GM12864 (cell line): ENCODE measurements at regions not wholly inside any gene's neighbourhood (a gene's known extent, or its start where the extent isn't known, plus 50 kb on each side); places are given as distances from the start of the nearest gene placed in this dataset.
"Not testable (repeated sequence)": the region's sequence is repeated elsewhere in the genome, so short reads cannot be mapped to it uniquely, and the experiment has no call there.

ENCODE experiments used
- DNase-seq: peaks from one replicate; pipeline ENCODE4 v3.0.0-alpha.2; 2011; ENCODE audit warnings: low read depth
- H3K4me3 ChIP-seq: 2 replicates; pipeline ENCODE4 v1.5.1; 2011; ENCODE audit warnings: mild to moderate bottlenecking, low read depth, low read length, control low read depth
- TF ChIP-seq, protein P1 (sequence below): IDR thresholded peaks from 2 replicates; pipeline ENCODE4 v1.5.1; 2011; ENCODE audit warnings: low read depth, mild to moderate bottlenecking, moderate library complexity, low read length, control low read depth, inconsistent platforms; ENCODE audit errors: missing control alignments

DNA sequence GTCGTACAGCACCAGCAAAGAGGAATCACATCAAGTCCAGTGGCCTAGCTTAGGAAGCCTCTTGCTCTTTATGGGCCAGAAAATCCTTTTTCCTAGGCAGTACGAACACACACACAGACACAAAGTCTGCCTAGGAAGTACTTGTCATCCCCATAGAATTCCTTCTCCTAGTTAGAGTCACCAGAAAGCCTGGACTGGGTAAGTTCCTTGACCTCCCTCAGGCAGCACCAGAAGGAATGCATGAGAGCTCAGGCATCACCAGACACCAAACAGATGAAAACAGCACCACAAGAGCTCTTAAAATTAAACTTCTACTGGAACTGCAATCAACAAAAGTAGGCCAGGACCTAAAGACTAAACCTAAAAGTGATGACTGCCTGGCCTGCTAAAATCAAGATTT is 192.9 kb upstream of the CCDC54 start:
- TF ChIP-seq, protein P1, sequence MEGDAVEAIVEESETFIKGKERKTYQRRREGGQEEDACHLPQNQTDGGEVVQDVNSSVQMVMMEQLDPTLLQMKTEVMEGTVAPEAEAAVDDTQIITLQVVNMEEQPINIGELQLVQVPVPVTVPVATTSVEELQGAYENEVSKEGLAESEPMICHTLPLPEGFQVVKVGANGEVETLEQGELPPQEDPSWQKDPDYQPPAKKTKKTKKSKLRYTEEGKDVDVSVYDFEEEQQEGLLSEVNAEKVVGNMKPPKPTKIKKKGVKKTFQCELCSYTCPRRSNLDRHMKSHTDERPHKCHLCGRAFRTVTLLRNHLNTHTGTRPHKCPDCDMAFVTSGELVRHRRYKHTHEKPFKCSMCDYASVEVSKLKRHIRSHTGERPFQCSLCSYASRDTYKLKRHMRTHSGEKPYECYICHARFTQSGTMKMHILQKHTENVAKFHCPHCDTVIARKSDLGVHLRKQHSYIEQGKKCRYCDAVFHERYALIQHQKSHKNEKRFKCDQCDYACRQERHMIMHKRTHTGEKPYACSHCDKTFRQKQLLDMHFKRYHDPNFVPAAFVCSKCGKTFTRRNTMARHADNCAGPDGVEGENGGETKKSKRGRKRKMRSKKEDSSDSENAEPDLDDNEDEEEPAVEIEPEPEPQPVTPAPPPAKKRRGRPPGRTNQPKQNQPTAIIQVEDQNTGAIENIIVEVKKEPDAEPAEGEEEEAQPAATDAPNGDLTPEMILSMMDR: no peak
- DNase-seq: no peak
- no peak overlapping the region for H3K4me3 ChIP-seq

GRCh38 chr3:107188262-107188661 is 189.0 kb upstream of the CCDC54 start:
- DNase-seq: no peak
- H3K4me3 ChIP-seq: no peak overlapping the region
- TF ChIP-seq, protein P1: no peak

DNA sequence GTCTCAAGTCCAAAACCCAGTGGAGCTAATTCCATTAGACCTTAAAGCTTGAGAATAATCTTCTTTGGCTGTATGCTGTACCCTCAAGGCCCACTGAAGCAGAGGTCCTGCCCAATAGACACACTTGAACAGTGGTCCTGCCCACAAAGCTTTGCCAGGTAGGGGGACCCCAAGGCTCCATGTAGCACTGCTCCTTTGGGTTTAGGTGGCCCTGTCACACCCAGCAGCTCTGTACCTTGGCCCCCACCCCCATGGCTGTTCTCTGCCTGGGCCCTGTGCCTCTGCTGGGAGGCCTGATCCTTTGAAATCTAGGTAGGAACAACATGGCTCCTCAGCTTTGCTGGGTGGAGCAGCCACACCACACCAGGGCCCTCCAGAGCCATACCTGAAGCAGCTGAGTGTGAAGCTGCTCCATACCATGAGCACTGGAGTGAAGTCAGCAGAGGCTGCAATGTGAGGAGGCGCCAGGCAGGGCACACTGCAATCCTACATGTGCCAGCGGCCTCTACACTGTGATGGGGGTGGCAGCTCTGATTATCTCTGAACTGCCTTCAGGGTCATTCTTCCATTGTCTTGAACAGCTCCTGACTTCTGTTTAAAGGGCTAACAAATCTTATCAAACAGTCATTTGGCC is 188.0 kb upstream of the CCDC54 start:
- DNase-seq: no peak
- no peak overlapping the region for H3K4me3 ChIP-seq
- TF ChIP-seq, protein P1: no peak

DNA sequence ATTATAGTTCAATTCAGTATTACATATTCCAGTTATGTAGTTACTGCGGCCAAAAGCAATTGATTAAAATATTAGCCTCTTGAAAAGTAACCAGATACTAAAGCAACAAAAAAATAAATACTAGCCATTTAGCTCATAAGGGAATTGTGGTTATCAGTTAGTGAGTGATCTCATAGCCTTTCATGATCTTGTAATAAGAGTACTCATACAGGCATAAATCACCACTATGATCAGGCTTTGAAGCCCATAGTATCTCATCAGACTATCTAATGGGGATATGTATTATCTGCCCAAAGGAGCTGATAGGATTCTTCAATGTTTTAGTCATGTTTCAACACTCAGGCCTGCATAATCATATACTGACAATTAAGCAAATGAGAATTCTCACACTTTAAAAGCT is 184.1 kb upstream of the CCDC54 start:
- DNase-seq: no peak
- H3K4me3 ChIP-seq: no peak overlapping the region
- TF ChIP-seq, protein P1: no peak

GRCh38 chr3:107198581-107199181 is 178.6 kb upstream of the CCDC54 start:
- no peak overlapping the region for H3K4me3 ChIP-seq
- no peak for DNase-seq
- TF ChIP-seq, protein P1: no peak

DNA sequence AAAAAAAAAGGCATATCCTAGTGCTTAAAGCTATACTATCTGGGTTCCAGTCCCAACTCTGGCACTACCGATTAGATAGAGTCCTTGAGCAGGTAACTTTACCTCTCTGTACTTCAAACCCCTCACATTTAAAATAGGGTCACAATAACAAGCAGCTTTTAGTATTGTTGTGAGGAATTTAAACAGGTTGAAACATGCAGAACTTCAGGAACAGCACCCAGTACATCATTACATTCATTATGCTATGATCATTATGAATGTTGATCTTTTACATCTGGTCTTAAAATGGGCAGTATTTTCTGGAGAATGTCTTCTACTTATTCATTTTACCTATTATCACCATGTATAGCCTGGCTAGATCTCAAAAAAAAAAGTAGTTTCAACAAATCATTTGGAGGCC is 176.1 kb upstream of the CCDC54 start:
- no peak overlapping the region for H3K4me3 ChIP-seq
- TF ChIP-seq, protein P1: no peak
- no peak for DNase-seq

DNA sequence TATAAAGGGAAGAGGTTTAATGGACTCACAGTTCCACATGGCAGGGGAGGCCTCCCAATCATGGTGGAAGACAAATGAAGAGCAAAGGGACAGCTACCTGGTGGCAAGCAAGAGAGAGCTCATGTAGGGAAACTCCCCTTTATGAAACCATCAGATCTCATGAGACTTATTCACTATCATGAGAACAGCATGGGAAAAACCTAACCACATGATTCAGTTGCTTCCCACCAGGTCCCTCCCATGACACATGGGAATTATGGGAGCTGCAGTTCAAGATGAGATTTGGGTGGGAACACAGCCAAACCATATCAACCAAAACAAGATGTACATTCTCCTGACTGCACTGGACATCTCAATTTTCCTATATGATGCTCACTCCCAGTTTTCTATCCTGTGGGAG is 174.4 kb upstream of the CCDC54 start:
- not testable (repeated sequence) for H3K4me3 ChIP-seq, DNase-seq
